ENCODE measurements at regions not wholly inside any gene's neighbourhood (a gene's known extent, or its start where the extent isn't known, plus 50 kb on each side); places are given as distances from the start of the nearest gene placed in this dataset.
"Not testable (repeated sequence)": the region's sequence is repeated elsewhere in the genome, so short reads cannot be mapped to it uniquely, and the experiment has no call there.

- H3K4me1 ChIP-seq; H3K27ac ChIP-seq; in situ Hi-C loops (cut with MboI; ENCODE audit: low sequenced_read_pairs in 4 of 4); intact Hi-C loops (cut with DNase I; ENCODE audit: low total_unique reads); H3K27me3 ChIP-seq; DNase-seq; H3K9me3 ChIP-seq; ATAC-seq; H3K4me3 ChIP-seq; H3K36me3 ChIP-seq: not testable (repeated sequence)
These were observed 261.8 kb downstream of the BCL2L11 start for GRCh38 chr2:111382507-111382906.

- H3K36me3 ChIP-seq; H3K4me1 ChIP-seq; H3K4me3 ChIP-seq; H3K27me3 ChIP-seq; H3K9me3 ChIP-seq; intact Hi-C loops (cut with DNase I; ENCODE audit: low total_unique reads); ATAC-seq; H3K27ac ChIP-seq; in situ Hi-C loops (cut with MboI; ENCODE audit: low sequenced_read_pairs in 4 of 4); DNase-seq: not testable (repeated sequence)
These were observed 262.6 kb downstream of the BCL2L11 start for GRCh38 chr2:111383311-111383710.

GRCh38 chr2:111385226-111385957, 264.7 kb downstream of the BCL2L11 start:
- ATAC-seq; intact Hi-C loops (cut with DNase I; ENCODE audit: low total_unique reads); in situ Hi-C loops (cut with MboI; ENCODE audit: low sequenced_read_pairs in 4 of 4); H3K27me3 ChIP-seq; H3K36me3 ChIP-seq; H3K27ac ChIP-seq; H3K4me3 ChIP-seq; H3K9me3 ChIP-seq; DNase-seq; H3K4me1 ChIP-seq: not testable (repeated sequence)

GRCh38 chr2:111390605-111391004, 269.9 kb downstream of the BCL2L11 start:
- H3K9me3 ChIP-seq; H3K27me3 ChIP-seq; H3K36me3 ChIP-seq; in situ Hi-C loops (cut with MboI; ENCODE audit: low sequenced_read_pairs in 4 of 4); H3K4me3 ChIP-seq; intact Hi-C loops (cut with DNase I; ENCODE audit: low total_unique reads); H3K4me1 ChIP-seq; H3K27ac ChIP-seq: not testable (repeated sequence)
- peak in 1 of 2 donors; percentile 34 for DNase-seq
- ATAC-seq, result peak; percentile 100

GRCh38 chr2:111395350-111396128, 274.8 kb downstream of the BCL2L11 start:
- H3K36me3 ChIP-seq; H3K4me1 ChIP-seq; H3K27me3 ChIP-seq; intact Hi-C loops (cut with DNase I; ENCODE audit: low total_unique reads); H3K9me3 ChIP-seq; H3K27ac ChIP-seq; H3K4me3 ChIP-seq; in situ Hi-C loops (cut with MboI; ENCODE audit: low sequenced_read_pairs in 4 of 4); DNase-seq; ATAC-seq: not testable (repeated sequence)

- H3K36me3 ChIP-seq; DNase-seq; H3K4me3 ChIP-seq; ATAC-seq; intact Hi-C loops (cut with DNase I; ENCODE audit: low total_unique reads); H3K4me1 ChIP-seq; H3K27ac ChIP-seq; H3K9me3 ChIP-seq; H3K27me3 ChIP-seq; in situ Hi-C loops (cut with MboI; ENCODE audit: low sequenced_read_pairs in 4 of 4): not testable (repeated sequence)
These were observed 280.0 kb downstream of the BCL2L11 start for GRCh38 chr2:111400598-111401253.

GRCh38 chr2:111401270-111402140, 280.8 kb downstream of the BCL2L11 start:
- H3K9me3 ChIP-seq; H3K27me3 ChIP-seq; H3K4me3 ChIP-seq; H3K27ac ChIP-seq; H3K36me3 ChIP-seq; ATAC-seq; in situ Hi-C loops (cut with MboI; ENCODE audit: low sequenced_read_pairs in 4 of 4); H3K4me1 ChIP-seq; intact Hi-C loops (cut with DNase I; ENCODE audit: low total_unique reads); DNase-seq: not testable (repeated sequence)

- H3K9me3 ChIP-seq; H3K27me3 ChIP-seq; DNase-seq; H3K36me3 ChIP-seq; H3K4me3 ChIP-seq; in situ Hi-C loops (cut with MboI; ENCODE audit: low sequenced_read_pairs in 4 of 4); H3K4me1 ChIP-seq; ATAC-seq; H3K27ac ChIP-seq; intact Hi-C loops (cut with DNase I; ENCODE audit: low total_unique reads): not testable (repeated sequence)
These were observed 281.7 kb downstream of the BCL2L11 start for GRCh38 chr2:111402450-111402849.

GRCh38 chr2:111403287-111403686, 282.6 kb downstream of the BCL2L11 start:
- H3K4me3 ChIP-seq; H3K9me3 ChIP-seq; H3K27me3 ChIP-seq; ATAC-seq; intact Hi-C loops (cut with DNase I; ENCODE audit: low total_unique reads); DNase-seq; H3K27ac ChIP-seq; in situ Hi-C loops (cut with MboI; ENCODE audit: low sequenced_read_pairs in 4 of 4); H3K36me3 ChIP-seq; H3K4me1 ChIP-seq: not testable (repeated sequence)

- in situ Hi-C loops (cut with MboI; ENCODE audit: low sequenced_read_pairs in 4 of 4); intact Hi-C loops (cut with DNase I; ENCODE audit: low total_unique reads); H3K9me3 ChIP-seq; H3K4me3 ChIP-seq; H3K36me3 ChIP-seq; H3K27ac ChIP-seq; DNase-seq; ATAC-seq; H3K27me3 ChIP-seq; H3K4me1 ChIP-seq: not testable (repeated sequence)
These were observed 285.9 kb downstream of the BCL2L11 start for GRCh38 chr2:111406616-111407015.

- ATAC-seq; H3K36me3 ChIP-seq; H3K9me3 ChIP-seq; in situ Hi-C loops (cut with MboI; ENCODE audit: low sequenced_read_pairs in 4 of 4); H3K27ac ChIP-seq; DNase-seq; intact Hi-C loops (cut with DNase I; ENCODE audit: low total_unique reads); H3K4me1 ChIP-seq; H3K27me3 ChIP-seq; H3K4me3 ChIP-seq: not testable (repeated sequence)
These were observed 287.0 kb downstream of the BCL2L11 start for GRCh38 chr2:111407632-111408194.
